Upper lobe of left lung (tissue), 6 donors: ENCODE measurements at regions not wholly inside any gene's neighbourhood (a gene's known extent, or its start where the extent isn't known, plus 50 kb on each side); places are given as distances from the start of the nearest gene placed in this dataset.

ENCODE experiments used
- ATAC-seq, 2 donors: fragments of 200-7000 bp; cut with Tn5 transposase; one replicate each; pipeline ENCODE4 v1.9.1; 2022; ENCODE audit warnings: mild to moderate bottlenecking in 2 of 2, moderate library complexity in 2 of 2; ENCODE audit not compliant: low FRiP score in 2 of 2
- DNase-seq, 2 donors: peaks; one replicate each; pipeline ENCODE4 v3.0.0-alpha.2; 2019 to 2020
- H3K27ac ChIP-seq, 4 donors: fragments of 200-600 bp; sonication (generic); one replicate each; pipeline ENCODE4 v1.5.1; 2016 to 2019
- H3K27me3 ChIP-seq, 4 donors: fragments of 200-600 bp; sonication (generic); one replicate each; pipeline ENCODE4 v1.5.1; 2017 to 2019
- H3K36me3 ChIP-seq, 4 donors: fragments of 200-600 bp; sonication (generic); one replicate each; pipeline ENCODE4 v1.5.1; 2016 to 2019
- H3K4me1 ChIP-seq, 4 donors: fragments of 200-600 bp; sonication (generic); one replicate each; pipeline ENCODE4 v1.5.1; 2018 to 2019
- H3K4me3 ChIP-seq, 4 donors: fragments of 200-600 bp; sonication (generic); one replicate each; pipeline ENCODE4 v1.5.1; 2017 to 2019; ENCODE audit warnings: mild to moderate bottlenecking in 2 of 4, moderate library complexity in 1 of 4
- H3K9me3 ChIP-seq, 4 donors: fragments of 200-600 bp; sonication (generic); one replicate each; pipeline ENCODE4 v1.5.1; 2018 to 2019
- EP300 ChIP-seq, 4 donors: sonication (generic); formaldehyde crosslinking; IDR thresholded peaks; one replicate each; pipeline ENCODE4 v1.5.1; 2017; ENCODE audit warnings: antibody characterized with exemption in 4 of 4, control low read depth in 2 of 4
- POLR2A ChIP-seq, 4 donors: fragments of 450-650 bp; IDR thresholded peaks; one replicate each; pipeline ENCODE4 v1.5.1; 2016 to 2017; ENCODE audit warnings: antibody characterized with exemption in 4 of 4, mild to moderate bottlenecking in 2 of 4
- POLR2AphosphoS5 ChIP-seq, 2 donors: sonication (generic); formaldehyde crosslinking; IDR thresholded peaks; one replicate each; pipeline ENCODE4 v1.5.1; 2017; ENCODE audit warnings: antibody characterized with exemption in 2 of 2
- WGBS, 2 donors: methylation state at CpG; one replicate each; pipeline ENCODE4 v1.1.5; 2017 to 2018; 5-methylcytosine and 5-hydroxymethylcytosine counted together
- TF ChIP-seq, protein P1 (sequence below), 6 experiments: fragments of 450-650 bp in 4 of 6; fragments of 200-600 bp in 2 of 6; sonication (generic) in 2 of 6; IDR thresholded peaks; one replicate each; pipeline ENCODE4 v1.5.1; 2016 to 2019; ENCODE audit warnings: antibody characterized with exemption in 6 of 6
- donor health status: DM: no; HTN: no; CAD: no; lungs with moderate emphysema.
- donor health status: DM: no; HTN: yes; CAD: no; lungs with severe emphysema.

DNA sequence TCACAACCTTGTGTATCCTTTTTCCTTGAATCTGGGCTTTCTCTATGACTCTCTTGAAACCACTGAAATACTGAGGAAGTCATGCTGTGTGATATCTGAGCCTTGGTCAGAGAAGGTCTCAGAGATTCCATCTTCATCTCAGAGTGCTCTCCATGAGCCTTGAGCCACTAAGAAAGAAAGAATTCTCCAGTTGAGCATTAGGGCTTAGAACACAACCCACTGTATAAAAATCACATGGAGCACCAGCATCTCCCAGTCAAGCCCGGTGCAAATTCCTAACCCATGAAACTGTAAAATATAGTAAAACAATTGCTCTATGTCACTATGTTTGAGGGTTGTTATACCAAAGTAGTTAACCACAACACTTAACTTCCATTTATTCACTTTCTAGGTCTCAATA lies 181.4 kb downstream of the MOXD1 start:
- DNase-seq (no peak), ATAC-seq (no peak)
- WGBS, 2 donors: 95 to 100% methylated on average over 1 of the region's 1 CpG
- H3K36me3 ChIP-seq: no peaks in the 10 kb centered on the region
- H3K9me3 ChIP-seq: no peaks in the 10 kb centered on the region
- no peak overlapping the region for H3K4me3 ChIP-seq
- no peaks in the 10 kb centered on the region for H3K27me3 ChIP-seq
- H3K27ac ChIP-seq: no peak overlapping the region
- TF ChIP-seq, protein P1, sequence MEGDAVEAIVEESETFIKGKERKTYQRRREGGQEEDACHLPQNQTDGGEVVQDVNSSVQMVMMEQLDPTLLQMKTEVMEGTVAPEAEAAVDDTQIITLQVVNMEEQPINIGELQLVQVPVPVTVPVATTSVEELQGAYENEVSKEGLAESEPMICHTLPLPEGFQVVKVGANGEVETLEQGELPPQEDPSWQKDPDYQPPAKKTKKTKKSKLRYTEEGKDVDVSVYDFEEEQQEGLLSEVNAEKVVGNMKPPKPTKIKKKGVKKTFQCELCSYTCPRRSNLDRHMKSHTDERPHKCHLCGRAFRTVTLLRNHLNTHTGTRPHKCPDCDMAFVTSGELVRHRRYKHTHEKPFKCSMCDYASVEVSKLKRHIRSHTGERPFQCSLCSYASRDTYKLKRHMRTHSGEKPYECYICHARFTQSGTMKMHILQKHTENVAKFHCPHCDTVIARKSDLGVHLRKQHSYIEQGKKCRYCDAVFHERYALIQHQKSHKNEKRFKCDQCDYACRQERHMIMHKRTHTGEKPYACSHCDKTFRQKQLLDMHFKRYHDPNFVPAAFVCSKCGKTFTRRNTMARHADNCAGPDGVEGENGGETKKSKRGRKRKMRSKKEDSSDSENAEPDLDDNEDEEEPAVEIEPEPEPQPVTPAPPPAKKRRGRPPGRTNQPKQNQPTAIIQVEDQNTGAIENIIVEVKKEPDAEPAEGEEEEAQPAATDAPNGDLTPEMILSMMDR (IDR thresholded peaks at IDR 0.05): no peak
- no peak for TF ChIP-seq POLR2AphosphoS5 (IDR thresholded peaks at IDR 0.05)
- no peaks in the 10 kb centered on the region for H3K4me1 ChIP-seq

DNA sequence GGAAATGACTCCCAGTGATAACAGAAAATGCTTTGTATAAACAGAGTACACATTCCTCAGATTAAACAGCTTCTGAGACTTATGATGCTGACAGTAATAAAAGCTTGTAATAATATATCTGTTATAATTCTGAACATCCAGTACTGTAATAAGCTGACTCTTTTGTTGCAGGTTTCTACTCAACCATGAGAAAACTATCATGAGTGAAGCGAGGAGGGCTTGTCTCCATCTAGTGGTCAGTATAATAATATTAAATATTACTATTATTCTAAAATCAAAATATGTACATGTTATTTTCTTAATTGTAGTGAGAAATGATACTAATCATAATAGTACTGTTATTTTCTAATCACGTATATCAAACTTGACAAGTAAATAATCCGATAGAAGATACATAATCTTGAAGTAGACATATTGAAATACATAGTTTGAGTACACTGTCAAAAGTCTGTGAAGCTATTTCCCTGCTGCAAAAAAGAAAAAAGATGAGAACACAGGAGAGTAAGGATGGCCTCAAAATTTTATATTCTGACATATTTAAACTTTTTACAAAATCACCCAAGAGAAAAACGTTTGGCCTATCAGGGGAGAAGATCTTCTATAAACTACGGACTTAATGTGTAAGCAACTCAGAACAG lies 183.1 kb downstream of the MOXD1 start:
- DNase-seq: no peak
- ATAC-seq: peak in 1 of 2 donors; percentile 81
- TF ChIP-seq EP300 (IDR thresholded peaks at IDR 0.05): no peak
- TF ChIP-seq, protein P1 (IDR thresholded peaks at IDR 0.05): peak in 1 of 6 experiments; percentile 15

DNA sequence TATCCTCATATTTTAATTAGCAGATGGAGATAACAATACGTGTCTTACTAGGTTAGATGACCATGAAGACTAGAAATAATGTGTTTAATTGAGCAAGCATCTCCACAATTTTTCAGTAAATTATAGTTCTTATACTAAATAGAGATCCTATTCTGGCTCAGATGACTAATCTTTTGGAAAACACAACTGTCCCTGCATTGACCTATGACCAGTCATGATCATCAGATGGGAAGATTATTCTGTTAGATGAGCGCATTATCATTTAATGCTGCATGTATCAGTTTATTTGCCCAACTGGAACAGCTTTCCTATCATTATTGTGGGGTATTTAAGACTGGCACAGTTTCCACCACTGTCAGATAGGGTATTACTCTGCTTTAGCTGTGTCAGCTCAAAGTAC lies 185.5 kb downstream of the MOXD1 start:
- H3K4me1 ChIP-seq: no peaks in the 10 kb centered on the region
- no peak overlapping the region for H3K27ac ChIP-seq
- H3K27me3 ChIP-seq: no peaks in the 10 kb centered on the region
- no peaks in the 10 kb centered on the region for H3K36me3 ChIP-seq
- TF ChIP-seq POLR2AphosphoS5 (IDR thresholded peaks at IDR 0.05) (no peak), POLR2A (IDR thresholded peaks at IDR 0.05) (no peak), EP300 (IDR thresholded peaks at IDR 0.05) (no peak)
- TF ChIP-seq, protein P1 (IDR thresholded peaks at IDR 0.05): no peak
- DNase-seq (no peak), ATAC-seq (peak in 1 of 2 donors; percentile 23)
- H3K9me3 ChIP-seq: no peaks in the 10 kb centered on the region
- no peak overlapping the region for H3K4me3 ChIP-seq
- WGBS, 2 donors: 90 to 92% methylated on average over 2 of the region's 2 CpGs

More for the DNA sequence above, 183.1 kb downstream of the MOXD1 start:
- no peaks in the 10 kb centered on the region for H3K36me3 ChIP-seq
- 35 to 49% methylated on average over 5 of the region's 5 CpGs for WGBS, 2 donors
- no peak overlapping the region for H3K4me3 ChIP-seq
- no peaks in the 10 kb centered on the region for H3K4me1 ChIP-seq
- H3K9me3 ChIP-seq: no peaks in the 10 kb centered on the region
- H3K27ac ChIP-seq: no peak overlapping the region
- H3K27me3 ChIP-seq: no peaks in the 10 kb centered on the region

DNA sequence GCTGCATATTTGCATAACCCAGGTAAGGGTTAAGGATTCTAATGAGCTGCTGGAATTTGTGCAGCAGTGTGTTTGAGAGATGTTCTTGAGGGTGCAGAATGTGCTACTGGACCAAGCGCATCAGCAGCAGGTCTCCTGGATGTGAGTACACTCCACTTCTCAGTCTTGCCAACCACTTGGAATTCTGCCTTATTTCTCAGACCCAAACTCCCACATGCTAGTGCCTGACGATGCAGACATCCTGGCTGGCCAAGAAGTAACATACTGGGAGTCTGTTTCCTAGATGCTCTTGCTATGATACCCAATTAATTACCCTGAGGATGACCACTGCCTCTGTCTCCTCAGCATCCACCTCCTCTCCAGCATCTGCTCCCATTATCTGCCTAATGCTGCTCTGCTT lies 186.6 kb downstream of the MOXD1 start:
- ATAC-seq: no peak
- WGBS, 2 donors: 48 to 57% methylated on average over 2 of the region's 2 CpGs

DNA sequence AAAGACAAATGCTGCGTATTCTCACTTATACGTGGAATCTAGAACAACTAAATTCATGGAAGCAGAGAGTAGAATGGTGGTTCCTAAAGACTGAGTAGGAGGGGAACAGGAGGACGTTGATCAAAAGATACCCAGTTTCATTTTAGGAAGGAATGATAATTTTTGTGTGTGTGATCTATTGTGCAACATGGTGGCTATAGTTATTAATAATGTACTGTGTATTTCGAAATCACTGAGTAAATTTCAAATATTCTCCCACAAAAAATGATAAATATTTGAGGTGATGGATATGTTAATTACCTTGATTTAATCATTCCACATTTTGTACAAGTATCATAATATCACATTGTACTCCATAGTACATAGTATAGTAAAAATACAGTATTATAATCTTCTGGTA lies 187.5 kb downstream of the MOXD1 start:
- Histone ChIP-seq H3K36me3 (no peaks in the 10 kb centered on the region), H3K4me1 (no peaks in the 10 kb centered on the region), H3K4me3 (no peak overlapping the region), H3K9me3 (no peaks in the 10 kb centered on the region), H3K27me3 (no peaks in the 10 kb centered on the region), H3K27ac (no peak overlapping the region)
- ATAC-seq (no peak), DNase-seq (no peak)
- 51 to 52% methylated on average over 4 of the region's 4 CpGs for whole genome bisulfite sequencing, 2 donors
- TF ChIP-seq, protein P1 (IDR thresholded peaks at IDR 0.05): no peak
- no peak for TF ChIP-seq POLR2A (IDR thresholded peaks at IDR 0.05)
- TF ChIP-seq POLR2AphosphoS5 (IDR thresholded peaks at IDR 0.05): no peak
- TF ChIP-seq EP300 (IDR thresholded peaks at IDR 0.05): no peak

More for the DNA sequence above, 186.6 kb downstream of the MOXD1 start:
- no peak for DNase-seq
- no peak overlapping the region for H3K4me3 ChIP-seq
- H3K9me3 ChIP-seq: no peaks in the 10 kb centered on the region
- H3K4me1 ChIP-seq: no peaks in the 10 kb centered on the region
- no peaks in the 10 kb centered on the region for H3K27me3 ChIP-seq
- no peak overlapping the region for H3K27ac ChIP-seq
- no peak for TF ChIP-seq POLR2AphosphoS5 (IDR thresholded peaks at IDR 0.05)
- no peak for TF ChIP-seq EP300 (IDR thresholded peaks at IDR 0.05)
- TF ChIP-seq POLR2A (IDR thresholded peaks at IDR 0.05): no peak
- TF ChIP-seq, protein P1 (IDR thresholded peaks at IDR 0.05): no peak
- no peaks in the 10 kb centered on the region for H3K36me3 ChIP-seq
